Retinal pigment epithelial cell (primary cell): ENCODE measurements at regions not wholly inside any gene's neighbourhood (a gene's known extent, or its start where the extent isn't known, plus 50 kb on each side); places are given as distances from the start of the nearest gene placed in this dataset.
"Not testable (repeated sequence)": the region's sequence is repeated elsewhere in the genome, so short reads cannot be mapped to it uniquely, and the experiment has no call there.

Experiments
- DNase-seq: peaks from one replicate; pipeline ENCODE4 v3.0.0-alpha.2; 2010; ENCODE audit warnings: low read depth
- H3K4me3 ChIP-seq: 2 replicates; pipeline ENCODE4 v1.5.1; 2011; ENCODE audit warnings: mild to moderate bottlenecking, low read length, control low read depth, moderate library complexity
- TF ChIP-seq, protein P1 (sequence below): conservative IDR thresholded peaks from 2 replicates; pipeline ENCODE4 v1.5.1; 2011; ENCODE audit warnings: low read depth, low read length, control low read depth, inconsistent platforms

DNA sequence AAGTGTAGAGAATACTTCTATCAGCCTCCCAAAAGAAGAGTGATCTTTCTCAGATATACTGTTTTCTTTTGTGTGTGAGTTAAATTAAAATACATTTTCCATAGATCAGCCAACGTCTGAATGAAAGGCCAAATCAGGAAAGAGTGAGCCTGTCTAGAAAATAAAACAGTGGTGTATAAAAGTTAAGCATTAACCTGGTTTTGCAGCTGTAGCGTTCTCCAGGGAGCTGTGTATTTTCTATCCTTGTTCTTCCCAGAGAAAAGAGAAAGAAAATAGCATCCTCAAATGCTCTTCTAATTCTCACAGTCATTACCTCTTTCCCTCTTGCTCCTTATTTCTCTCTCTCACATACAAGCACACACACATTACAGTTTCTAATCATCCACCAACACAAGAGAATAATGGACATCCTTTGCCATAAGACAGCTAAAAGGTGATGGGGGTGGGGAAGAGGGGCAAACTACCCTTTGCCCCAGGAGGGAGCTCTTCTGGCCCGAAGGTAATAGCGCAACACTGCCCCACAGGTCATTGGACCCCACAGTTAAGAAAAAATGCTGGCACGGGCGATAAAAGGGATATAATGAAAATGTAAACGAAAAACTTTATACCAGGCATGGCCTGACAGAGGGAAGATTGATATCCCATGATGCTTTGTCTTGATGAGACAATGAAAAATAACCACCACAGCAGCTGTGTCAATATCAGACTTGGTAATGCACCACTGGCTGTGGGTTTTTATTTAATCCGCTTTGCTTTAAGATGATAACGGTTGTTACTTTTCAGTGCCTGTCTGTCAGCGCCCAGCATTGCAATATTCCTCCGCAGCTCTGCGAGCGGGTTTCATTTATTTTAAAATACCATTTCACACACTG is 150.3 kb downstream of the NUF2 start:
- no peak overlapping the region for H3K4me3 ChIP-seq
- DNase-seq: no peak
- TF ChIP-seq, protein P1, sequence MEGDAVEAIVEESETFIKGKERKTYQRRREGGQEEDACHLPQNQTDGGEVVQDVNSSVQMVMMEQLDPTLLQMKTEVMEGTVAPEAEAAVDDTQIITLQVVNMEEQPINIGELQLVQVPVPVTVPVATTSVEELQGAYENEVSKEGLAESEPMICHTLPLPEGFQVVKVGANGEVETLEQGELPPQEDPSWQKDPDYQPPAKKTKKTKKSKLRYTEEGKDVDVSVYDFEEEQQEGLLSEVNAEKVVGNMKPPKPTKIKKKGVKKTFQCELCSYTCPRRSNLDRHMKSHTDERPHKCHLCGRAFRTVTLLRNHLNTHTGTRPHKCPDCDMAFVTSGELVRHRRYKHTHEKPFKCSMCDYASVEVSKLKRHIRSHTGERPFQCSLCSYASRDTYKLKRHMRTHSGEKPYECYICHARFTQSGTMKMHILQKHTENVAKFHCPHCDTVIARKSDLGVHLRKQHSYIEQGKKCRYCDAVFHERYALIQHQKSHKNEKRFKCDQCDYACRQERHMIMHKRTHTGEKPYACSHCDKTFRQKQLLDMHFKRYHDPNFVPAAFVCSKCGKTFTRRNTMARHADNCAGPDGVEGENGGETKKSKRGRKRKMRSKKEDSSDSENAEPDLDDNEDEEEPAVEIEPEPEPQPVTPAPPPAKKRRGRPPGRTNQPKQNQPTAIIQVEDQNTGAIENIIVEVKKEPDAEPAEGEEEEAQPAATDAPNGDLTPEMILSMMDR: no peak

DNA sequence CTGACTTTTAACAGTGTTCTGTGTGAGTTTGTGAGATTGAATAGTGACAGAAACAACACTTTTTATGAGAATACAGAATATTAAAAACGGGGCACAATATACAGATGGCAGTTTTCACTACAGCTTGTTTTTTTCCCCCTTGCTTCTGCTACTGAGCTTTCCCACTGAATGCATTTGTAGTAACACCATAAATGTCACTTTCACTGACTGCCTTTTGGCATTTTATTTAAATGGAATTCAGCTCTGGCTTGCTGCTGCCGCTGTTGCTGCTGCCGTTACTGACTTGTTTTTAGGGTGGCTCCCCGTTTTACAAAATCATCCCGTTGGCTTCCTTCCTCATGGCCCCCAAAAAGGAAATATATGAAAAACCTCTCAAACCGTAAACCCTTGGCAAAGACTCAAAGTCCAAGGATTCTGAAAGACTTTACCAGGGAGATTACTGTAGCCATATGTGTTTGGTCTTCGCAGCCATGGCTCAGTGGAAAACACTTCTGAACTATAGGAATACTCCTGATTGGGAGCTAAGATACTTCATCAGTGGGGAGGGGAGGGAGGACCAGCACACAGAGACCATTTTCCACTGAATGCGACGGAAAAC is 151.0 kb downstream of the NUF2 start:
- DNase-seq: no peak
- TF ChIP-seq, protein P1: no peak
- H3K4me3 ChIP-seq: no peak overlapping the region

DNA sequence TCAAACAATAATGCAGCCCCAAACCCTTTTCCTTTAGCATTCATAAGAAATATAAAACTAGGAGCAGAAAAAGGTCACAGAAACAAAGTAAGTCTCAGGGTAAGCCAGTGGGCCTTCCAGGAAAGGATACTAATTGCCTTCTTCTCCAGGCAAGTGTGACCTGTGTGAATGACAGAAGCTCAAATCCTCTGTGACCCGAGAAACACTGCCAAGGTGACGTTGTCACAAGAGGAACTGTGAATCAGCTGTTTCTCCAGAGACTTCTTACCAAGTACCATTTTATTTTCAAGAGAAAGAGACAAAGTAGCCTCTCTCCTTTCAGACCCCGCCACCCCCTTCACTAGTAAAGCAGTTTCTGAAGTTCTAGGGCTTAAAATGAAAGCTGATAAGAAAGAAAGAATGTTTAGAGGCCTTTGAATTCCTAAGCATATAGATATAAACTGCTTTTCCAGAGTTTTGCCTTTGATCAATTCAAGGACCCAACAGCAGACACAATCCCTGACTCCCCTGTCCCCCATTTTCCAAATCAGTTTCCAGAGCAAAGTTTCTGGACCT is 155.6 kb downstream of the NUF2 start:
- no peak for DNase-seq
- TF ChIP-seq, protein P1: no peak
- H3K4me3 ChIP-seq: no peak overlapping the region

DNA sequence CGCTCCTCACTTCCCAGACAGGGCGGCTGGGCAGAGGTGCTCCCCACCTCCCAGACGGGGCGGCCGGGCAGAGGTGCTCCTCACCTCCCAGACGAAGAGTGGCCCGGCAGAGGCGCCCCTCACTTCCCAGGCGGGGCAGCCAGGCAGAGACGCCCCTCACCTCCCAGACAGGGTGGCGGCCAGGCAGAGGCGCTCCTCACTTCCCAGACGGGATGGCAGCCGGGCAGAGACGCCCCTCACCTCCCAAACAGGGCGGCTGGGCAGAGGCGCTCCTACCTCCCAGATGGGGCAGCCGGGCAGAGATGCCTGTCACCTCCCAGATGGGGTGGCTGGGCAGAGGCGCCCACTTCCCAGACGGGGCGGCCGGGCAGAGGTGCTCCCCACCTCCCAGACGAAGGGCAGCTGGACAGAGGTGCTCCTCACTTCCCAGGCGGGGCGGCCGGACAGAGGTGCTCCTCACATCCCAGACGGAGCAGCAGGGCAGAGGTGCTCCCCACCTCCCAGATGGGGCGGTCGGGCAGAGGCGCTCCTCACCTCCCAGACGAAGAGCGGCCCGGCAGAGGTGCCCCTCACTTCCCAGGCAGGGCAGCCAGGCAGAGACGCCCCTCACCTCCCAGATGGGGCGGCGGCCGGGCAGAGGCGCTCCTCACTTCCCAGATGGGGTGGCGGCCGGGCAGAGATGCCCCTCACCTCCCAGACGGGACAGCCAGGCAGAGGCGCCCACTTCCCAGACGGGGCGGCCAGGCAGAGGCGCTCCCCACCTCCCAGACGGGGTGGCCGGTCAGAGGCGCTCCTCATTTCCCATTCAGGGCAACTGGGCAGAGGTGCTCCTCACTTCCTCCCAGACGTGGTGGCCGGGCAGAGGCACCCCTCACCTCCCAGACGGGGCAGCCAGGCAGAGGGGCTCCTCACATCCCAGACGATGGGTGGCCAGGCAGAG is 176.9 kb downstream of the NUF2 start:
- not testable (repeated sequence) for DNase-seq, H3K4me3 ChIP-seq

DNA sequence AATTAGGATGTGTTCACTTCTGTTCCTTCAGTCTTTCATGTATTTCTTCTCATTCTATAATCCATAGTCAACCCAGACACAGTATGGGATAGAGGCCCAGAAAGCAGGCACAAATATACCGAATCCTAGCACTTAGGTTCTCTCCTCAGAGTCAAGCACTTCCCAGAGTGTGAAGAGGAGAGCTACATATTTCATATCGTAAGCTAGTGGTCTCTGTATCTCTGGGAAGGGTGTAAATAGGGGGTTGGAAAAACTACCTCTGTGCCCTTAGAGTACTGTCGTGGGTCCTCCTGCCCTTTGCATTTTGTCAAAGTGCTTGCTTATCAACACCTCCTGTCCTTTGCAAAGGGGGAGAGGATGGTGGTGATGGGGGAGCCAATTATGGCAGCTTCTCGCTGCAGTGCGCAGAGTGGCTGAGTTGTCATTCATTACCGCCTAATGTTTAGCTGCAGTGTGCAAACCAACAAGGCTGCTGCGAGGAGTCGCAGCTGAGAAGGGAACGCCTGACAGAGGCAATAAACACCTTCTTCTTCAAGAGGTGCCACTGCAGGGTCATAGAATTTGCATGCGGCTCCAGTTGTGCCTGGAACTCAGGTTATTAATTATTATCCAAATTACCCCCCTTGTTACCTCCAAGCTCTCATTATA is 182.7 kb downstream of the NUF2 start:
- no peak for DNase-seq
- TF ChIP-seq, protein P1: no peak
- H3K4me3 ChIP-seq: no peak overlapping the region

DNA sequence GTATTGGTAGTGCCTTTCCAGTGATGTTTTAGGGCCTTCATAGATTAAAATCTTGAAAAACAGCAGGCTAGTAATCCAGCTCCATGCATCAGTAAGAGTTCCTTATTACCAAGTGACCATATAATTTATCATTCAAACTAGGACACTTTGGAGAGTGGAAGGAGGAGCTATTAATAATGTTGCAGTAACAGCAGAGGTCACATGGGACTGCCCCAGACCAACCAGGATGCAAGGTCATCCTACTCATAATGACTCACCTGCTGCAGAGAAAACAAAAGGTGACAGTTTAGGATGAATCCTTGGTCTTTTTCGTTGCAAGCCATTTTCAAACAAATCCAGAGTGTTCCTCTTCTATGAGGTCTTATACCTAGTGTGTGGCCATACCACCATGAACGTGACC is 187.4 kb downstream of the NUF2 start:
- DNase-seq: no peak
- TF ChIP-seq, protein P1: no peak

More for the DNA sequence above, 187.4 kb downstream of the NUF2 start:
- H3K4me3 ChIP-seq: no peak overlapping the region
